ENCODE measurements at regions not wholly inside any gene's neighbourhood (a gene's known extent, or its start where the extent isn't known, plus 50 kb on each side); places are given as distances from the start of the nearest gene placed in this dataset.

DNA sequence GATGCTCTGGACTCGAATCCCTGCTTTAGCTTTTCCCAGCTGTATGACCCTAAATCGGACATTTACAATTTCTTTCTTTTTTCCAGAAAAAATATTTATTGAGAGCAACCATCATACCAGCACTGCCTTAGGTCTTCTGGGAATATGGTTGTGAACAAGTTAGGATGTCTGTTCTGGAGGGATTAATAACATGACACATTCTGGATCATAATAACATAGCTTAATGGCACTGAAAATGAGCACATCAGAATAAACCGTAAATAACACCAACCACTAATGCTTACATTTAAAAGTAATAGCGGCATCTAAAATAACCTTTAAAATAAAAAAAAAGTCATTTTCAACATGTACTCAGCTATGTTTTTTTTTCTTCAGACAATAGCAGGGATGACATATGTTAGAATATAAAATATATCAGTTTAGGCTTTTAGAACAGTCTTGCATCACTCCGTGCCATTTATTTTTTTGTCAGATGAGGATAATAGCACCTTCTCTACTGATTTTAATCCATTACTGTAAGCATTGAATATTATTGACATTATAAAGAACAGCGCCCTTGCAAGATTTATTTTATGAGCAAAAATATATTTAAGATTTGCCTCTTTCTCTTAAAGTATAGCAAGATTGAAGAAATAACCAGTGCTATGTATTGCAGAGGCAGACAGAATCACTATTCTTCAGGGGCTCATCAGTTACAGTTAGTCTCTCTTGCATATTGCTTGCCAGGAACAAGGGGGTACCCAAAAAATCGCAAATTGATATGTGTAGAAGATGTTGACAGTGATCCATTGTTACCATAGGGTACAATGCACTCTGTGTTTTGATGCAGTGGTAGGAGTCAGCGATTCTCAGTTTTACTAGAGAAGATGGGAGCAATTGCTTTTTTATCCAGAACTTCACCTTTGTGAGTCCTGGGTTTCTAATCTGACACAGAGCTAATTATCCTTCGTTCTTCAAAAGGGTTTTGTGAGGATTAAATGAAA is 168.4 kb upstream of the NR3C1 start:
- Histone ChIP-seq H3K79me2 (ENCODE audit: insufficient read depth, low read length) (no peaks in the 10 kb centered on the region), H2BK20ac (ENCODE audit: low read depth, low read length, poor library complexity, severe bottlenecking) (no peak overlapping the region), H3T11ph (ENCODE audit: low read length) (no peak overlapping the region), H2BK120ac (ENCODE audit: low read depth, low read length, poor library complexity, severe bottlenecking) (no peak overlapping the region), H3K79me1 (ENCODE audit: insufficient read depth, low read depth, low read length, poor library complexity, severe bottlenecking) (no peaks in the 10 kb centered on the region), H3K27ac (ENCODE audit: insufficient read length, low read depth, low read length) (no peak overlapping the region), H3K14ac (ENCODE audit: insufficient read depth, low read length) (no peak overlapping the region), H3K56ac (ENCODE audit: insufficient read length, low read depth, low read length) (no peak overlapping the region), H2BK15ac (ENCODE audit: low read depth, low read length) (no peak overlapping the region), H2AFZ (ENCODE audit: low read length) (no peak overlapping the region), H2BK5ac (ENCODE audit: insufficient read length, low read length) (no peak overlapping the region), H2AK5ac (ENCODE audit: insufficient read length, low read length) (no peak overlapping the region), H4K20me1 (ENCODE audit: control insufficient read depth, insufficient read depth, insufficient read length) (peaks cover 2% of the 10 kb centered on the region), H3K4me1 (ENCODE audit: insufficient read depth, low read length) (no peaks in the 10 kb centered on the region), H3K9ac (ENCODE audit: extremely low read depth, insufficient read length, low read length) (no peak overlapping the region), H3K23me2 (ENCODE audit: insufficient read length, low read depth, low read length, poor library complexity, severe bottlenecking) (no peaks in the 10 kb centered on the region), H3K18ac (ENCODE audit: insufficient read length, low read depth, low read length) (no peak overlapping the region), H2BK12ac (ENCODE audit: insufficient read length, low read depth, low read length) (no peak overlapping the region), H4K91ac (ENCODE audit: insufficient read length, low read depth, low read length) (no peak overlapping the region), H3K9me3 (ENCODE audit: control insufficient read depth, low read depth, low read length) (no peaks in the 10 kb centered on the region), H3K23ac (ENCODE audit: insufficient read length, low read depth, low read length) (no peak overlapping the region), H3K4me2 (ENCODE audit: insufficient read depth, insufficient read length, low read length) (no peak overlapping the region), H4K8ac (replicated peaks; ENCODE audit: insufficient read length, low read depth, low read length) (no peak overlapping the region), H4K5ac (ENCODE audit: insufficient read length, low read depth, low read length) (no peak overlapping the region), H3K27me3 (ENCODE audit: insufficient read depth, low read length) (no peaks in the 10 kb centered on the region), H3K4ac (ENCODE audit: low read depth, low read length) (no peak overlapping the region)
- Mint-ChIP-seq H3K27ac (no peak overlapping the region), H3K36me3 (ENCODE audit: insufficient read depth in 1 of 3, low read depth in 3 of 3) (no peaks in the 10 kb centered on the region), H3K4me3 (no peak overlapping the region), H3K27me3 (ENCODE audit: low read depth) (no peaks in the 10 kb centered on the region), H3K4me1 (no peaks in the 10 kb centered on the region), H3K9me3 (no peaks in the 10 kb centered on the region)
- TF ChIP-seq CTCF (conservative IDR thresholded peaks at IDR 0.05) = no peak
- no CpG with 5 or more reads among the region's 9 CpGs for WGBS (ENCODE audit: extremely low coverage, insufficient read length, low lambda C conversion rate)
- DNase-seq = no peak

All from H9 (cell line).